T-cell (primary cell): ENCODE measurements at regions not wholly inside any gene's neighbourhood (a gene's known extent, or its start where the extent isn't known, plus 50 kb on each side); places are given as distances from the start of the nearest gene placed in this dataset.

Experiments
- ATAC-seq, 4 experiments: fragments of 200-7000 bp in 3 of 4; fragments of 150-1000 bp in 1 of 4; cut with Tn5 transposase; replicated peaks in 1 of 4; 1 replicate in 3 of 4; 2 replicates in 1 of 4; pipeline ENCODE4 v1.10.0; 2021; ENCODE audit warnings: moderate library complexity in 3 of 4, mild to moderate bottlenecking in 2 of 4, moderate number of reproducible peaks in 1 of 4
- CTCF ChIA-PET, 2 donors: fragments of 300-600 bp; sonication (Branson Sonifier 250); formaldehyde crosslinking; loops; one replicate each; lab custom pipeline; 2022; ENCODE audit warnings: antibody characterized with exemption in 2 of 2; lab: Charles Lee
- POLR2A ChIA-PET, 2 donors: fragments of 300-600 bp; sonication (Branson Sonifier 250); formaldehyde crosslinking; loops; one replicate each; lab custom pipeline; 2022; ENCODE audit warnings: antibody characterized with exemption in 2 of 2; lab: Charles Lee
- DNase-seq, 35 experiments: peaks; one replicate each; pipeline versions ENCODE4 v3.0.0 to v3.0.0-alpha.2; 2013 to 2023
- H3K27ac ChIP-seq: one replicate; pipeline ENCODE4 v1.5.1; 2013; ENCODE audit warnings: low read length
- H3K27me3 ChIP-seq, 2 experiments: replicated peaks in 1 of 2; 1 replicate in 1 of 2; 2 replicates in 1 of 2; pipeline versions ENCODE4 v1.6.1 to v1.7.0; 2013; ENCODE audit warnings: low read length in 1 of 2, mixed read lengths in 1 of 2; ENCODE audit not compliant: control insufficient read depth in 2 of 2, insufficient read depth in 2 of 2; ENCODE audit errors: extremely low read depth in 1 of 2
- H3K36me3 ChIP-seq, 2 donors: 1 replicate in 1 of 2; 2 replicates in 1 of 2; pipeline versions ENCODE4 v1.6.1 to v1.7.0; 2013; ENCODE audit warnings: low read length in 1 of 2; ENCODE audit not compliant: control insufficient read depth in 2 of 2, insufficient read depth in 1 of 2; ENCODE audit errors: extremely low read depth in 1 of 2
- H3K4me1 ChIP-seq, 2 experiments: 1 replicate in 1 of 2; 2 replicates in 1 of 2; pipeline versions ENCODE4 v1.6.1 to v1.7.0; 2013; ENCODE audit warnings: low read length in 2 of 2, mixed read lengths in 1 of 2; ENCODE audit not compliant: insufficient read depth in 2 of 2, control insufficient read depth in 1 of 2; ENCODE audit errors: extremely low read depth in 1 of 2
- H3K4me3 ChIP-seq, 2 donors: 1 replicate in 1 of 2; 2 replicates in 1 of 2; pipeline versions ENCODE4 v1.5.1 to v1.7.0; 2013; ENCODE audit warnings: mild to moderate bottlenecking in 2 of 2, low read length in 1 of 2, moderate library complexity in 1 of 2; ENCODE audit not compliant: control insufficient read depth in 1 of 2; ENCODE audit errors: extremely low read depth in 1 of 2
- H3K9me3 ChIP-seq: 2 replicates; pipeline ENCODE4 v1.7.0; 2013
- H3K27ac Mint-ChIP-seq, 2 donors: one replicate each; pipeline ENCODE4 v1.8.0; 2020 to 2021; ENCODE audit warnings: mild to moderate bottlenecking in 2 of 2, mixed read lengths in 2 of 2
- H3K27me3 Mint-ChIP-seq, 2 donors: one replicate each; pipeline ENCODE4 v1.8.0; 2021 to 2022; ENCODE audit warnings: mixed read lengths in 2 of 2
- H3K36me3 Mint-ChIP-seq: one replicate; pipeline ENCODE4 v1.8.0; 2021; ENCODE audit warnings: mixed read lengths
- H3K4me1 Mint-ChIP-seq, 3 donors: one replicate each; pipeline ENCODE4 v1.8.0; 2020 to 2022; ENCODE audit warnings: mixed read lengths in 3 of 3, mild to moderate bottlenecking in 1 of 3
- H3K4me3 Mint-ChIP-seq, 3 donors: one replicate each; pipeline ENCODE4 v1.8.0; 2020 to 2022; ENCODE audit warnings: mild to moderate bottlenecking in 3 of 3, mixed read lengths in 3 of 3, moderate library complexity in 3 of 3
- H3K9me3 Mint-ChIP-seq, 3 donors: one replicate each; pipeline ENCODE4 v1.8.0; 2020 to 2022; ENCODE audit warnings: mixed read lengths in 3 of 3
- WGBS: methylation state at CpG from one replicate; pipeline ENCODE4 v1.1.5; 2013; ENCODE audit warnings: missing lambda C conversion rate; ENCODE audit not compliant: insufficient coverage; 5-methylcytosine and 5-hydroxymethylcytosine counted together

DNA sequence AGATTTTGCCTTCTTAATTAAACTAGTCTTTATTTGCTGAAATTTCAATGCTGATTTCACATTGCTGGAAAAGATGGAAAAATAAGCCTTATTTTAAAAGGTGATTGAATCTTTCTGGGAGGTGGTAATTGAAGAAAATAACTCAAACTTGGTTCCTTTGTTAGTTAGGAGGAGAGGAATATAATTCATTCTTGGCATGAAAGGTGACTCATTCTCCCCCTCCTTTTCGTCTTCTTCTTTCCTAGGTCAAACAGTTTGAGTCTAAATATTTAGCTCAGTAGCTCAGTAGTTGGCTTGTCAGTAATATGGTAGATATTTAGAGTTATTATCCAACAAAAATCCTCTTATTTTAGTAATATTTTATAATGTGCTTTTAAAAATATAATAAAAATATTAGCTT is 353.9 kb upstream of the MEF2C start:
- ATAC-seq (no peak), DNase-seq (no peak)
- no peaks in the 10 kb centered on the region for H3K27me3 Mint-ChIP-seq
- H3K4me1 ChIP-seq, result no peaks in the 10 kb centered on the region
- H3K9me3 ChIP-seq, result no peaks in the 10 kb centered on the region
- H3K27me3 ChIP-seq, result no peaks in the 10 kb centered on the region
- H3K36me3 Mint-ChIP-seq, result no peaks in the 10 kb centered on the region
- POLR2A ChIA-PET, result no interaction called here
- H3K9me3 Mint-ChIP-seq, result no peaks in the 10 kb centered on the region
- H3K4me1 Mint-ChIP-seq, result no peaks in the 10 kb centered on the region
- no CpG with 5 or more reads among the region's 1 CpG for WGBS
- no peak overlapping the region for H3K4me3 Mint-ChIP-seq
- no peak overlapping the region for H3K27ac Mint-ChIP-seq
- CTCF ChIA-PET, result no interaction called here
- no peak overlapping the region for H3K4me3 ChIP-seq
- no peaks in the 10 kb centered on the region for H3K36me3 ChIP-seq
- H3K27ac ChIP-seq, result no peak overlapping the region

DNA sequence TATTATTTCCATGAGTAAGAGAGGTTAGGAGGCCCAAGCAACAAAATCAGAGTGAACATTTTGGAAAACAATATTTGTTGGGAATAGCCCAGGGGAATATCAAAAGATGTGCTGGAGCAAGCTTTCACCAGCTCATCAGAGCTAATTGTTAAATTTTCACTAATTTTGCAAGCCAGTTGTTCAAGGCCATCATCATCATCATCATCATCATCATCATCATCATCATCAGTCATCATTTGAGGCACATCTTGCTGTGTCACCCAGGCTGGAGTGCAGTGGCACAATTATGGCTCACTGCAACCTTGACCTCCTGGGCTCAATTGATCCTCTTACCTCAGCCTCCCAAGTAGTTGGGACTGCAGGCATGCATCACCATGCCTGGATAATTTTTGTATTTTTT is 350.5 kb upstream of the MEF2C start:
- ATAC-seq (no peak), DNase-seq (no peak)
- H3K36me3 ChIP-seq, result no peaks in the 10 kb centered on the region
- peaks cover 0 to 3% of the 10 kb centered on the region in 2 experiments for H3K27me3 ChIP-seq
- no peak overlapping the region for H3K27ac Mint-ChIP-seq
- H3K9me3 ChIP-seq, result no peaks in the 10 kb centered on the region
- no peaks in the 10 kb centered on the region for H3K36me3 Mint-ChIP-seq
- H3K4me3 Mint-ChIP-seq, result no peak overlapping the region
- H3K4me1 Mint-ChIP-seq, result no peaks in the 10 kb centered on the region
- CTCF ChIA-PET, result no interaction called here
- no peak overlapping the region for H3K27ac ChIP-seq
- no peaks in the 10 kb centered on the region for H3K4me1 ChIP-seq
- POLR2A ChIA-PET, result interaction anchor here (0.6 kb wide), 2 partner anchors 9 to 132 kb away, joined by 3 read pairs; no protein-coding TSS in a partner anchor
- no peak overlapping the region for H3K4me3 ChIP-seq
- H3K27me3 Mint-ChIP-seq, result no peaks in the 10 kb centered on the region
- H3K9me3 Mint-ChIP-seq, result no peaks in the 10 kb centered on the region

DNA sequence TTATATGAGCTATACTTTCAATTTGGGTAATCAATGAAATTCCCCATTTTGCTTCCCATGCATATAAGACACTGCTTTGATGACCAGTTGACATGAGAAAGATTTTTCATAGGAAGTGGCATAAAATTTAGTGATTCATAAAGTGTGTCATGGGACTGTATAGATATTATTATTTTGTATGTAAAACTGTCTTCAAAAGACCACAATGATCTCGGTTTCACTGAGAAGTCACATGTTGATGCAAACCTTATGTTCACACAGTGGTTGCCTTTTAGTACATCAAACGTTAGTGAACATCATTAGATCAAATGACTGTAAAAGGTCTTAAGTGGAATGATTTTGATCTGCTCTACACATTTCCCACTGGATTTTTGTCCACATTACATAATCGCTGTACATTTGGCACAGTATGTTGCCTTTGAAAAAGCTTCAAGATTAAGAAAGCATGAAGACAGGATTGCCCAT is 349.2 kb upstream of the MEF2C start:
- no peaks in the 10 kb centered on the region for H3K36me3 ChIP-seq
- CTCF ChIA-PET, result interaction anchor here in 1 of 2 donors (0.6 kb wide), 2 partner anchors 64 to 1524 kb away, joined by 3 read pairs; no protein-coding TSS in a partner anchor
- peaks cover 0 to 3% of the 10 kb centered on the region in 2 experiments for H3K27me3 ChIP-seq
- Mint-ChIP-seq H3K27ac (no peak overlapping the region), H3K36me3 (no peaks in the 10 kb centered on the region), H3K4me3 (no peak overlapping the region), H3K9me3 (peaks cover 0 to under 1% (median 0%) of the 10 kb centered on the region in 3 donors), H3K4me1 (no peaks in the 10 kb centered on the region), H3K27me3 (no peaks in the 10 kb centered on the region)
- no peaks in the 10 kb centered on the region for H3K9me3 ChIP-seq
- no peaks in the 10 kb centered on the region for H3K4me1 ChIP-seq
- H3K27ac ChIP-seq, result no peak overlapping the region
- no peak overlapping the region for H3K4me3 ChIP-seq
- POLR2A ChIA-PET, result no interaction called here
- DNase-seq, result no peak
- ATAC-seq, result no peak
- WGBS, result no CpG with 5 or more reads among the region's 3 CpGs

DNA sequence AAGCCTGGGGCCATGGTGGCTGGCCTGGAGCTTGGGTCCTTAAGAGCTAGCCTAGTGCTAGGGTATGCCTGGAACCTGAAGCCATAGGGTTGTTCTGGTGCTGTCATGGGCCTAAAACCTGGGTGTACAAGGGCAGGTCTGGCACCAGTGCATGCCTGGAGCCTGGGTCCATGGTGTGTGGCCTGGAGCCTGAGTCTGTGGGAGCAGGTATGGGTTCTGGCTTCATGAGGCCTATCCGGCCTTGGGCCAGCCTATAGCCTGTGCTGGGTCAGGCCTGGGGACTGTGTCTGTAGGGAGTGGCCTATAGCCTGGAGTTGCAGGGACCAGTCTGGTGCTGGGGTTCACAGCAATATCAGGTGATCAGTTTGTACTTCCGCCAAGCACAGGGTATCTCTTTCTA is 347.2 kb upstream of the MEF2C start:
- no peak for DNase-seq
- no peak overlapping the region for H3K27ac Mint-ChIP-seq
- CTCF ChIA-PET, result no interaction called here
- no peak for ATAC-seq
- Histone ChIP-seq H3K27ac (no peak overlapping the region), H3K4me3 (no peak overlapping the region), H3K9me3 (no peaks in the 10 kb centered on the region), H3K4me1 (no peaks in the 10 kb centered on the region), H3K36me3 (no peaks in the 10 kb centered on the region), H3K27me3 (peaks cover 0 to 3% of the 10 kb centered on the region in 2 experiments)
- H3K9me3 Mint-ChIP-seq, result peaks cover 0 to 4% (median 0%) of the 10 kb centered on the region in 3 donors
- no CpG with 5 or more reads among the region's 2 CpGs for WGBS
- POLR2A ChIA-PET, result no interaction called here
- H3K27me3 Mint-ChIP-seq, result no peaks in the 10 kb centered on the region
- H3K4me1 Mint-ChIP-seq, result no peaks in the 10 kb centered on the region
- no peak overlapping the region for H3K4me3 Mint-ChIP-seq
- no peaks in the 10 kb centered on the region for H3K36me3 Mint-ChIP-seq

DNA sequence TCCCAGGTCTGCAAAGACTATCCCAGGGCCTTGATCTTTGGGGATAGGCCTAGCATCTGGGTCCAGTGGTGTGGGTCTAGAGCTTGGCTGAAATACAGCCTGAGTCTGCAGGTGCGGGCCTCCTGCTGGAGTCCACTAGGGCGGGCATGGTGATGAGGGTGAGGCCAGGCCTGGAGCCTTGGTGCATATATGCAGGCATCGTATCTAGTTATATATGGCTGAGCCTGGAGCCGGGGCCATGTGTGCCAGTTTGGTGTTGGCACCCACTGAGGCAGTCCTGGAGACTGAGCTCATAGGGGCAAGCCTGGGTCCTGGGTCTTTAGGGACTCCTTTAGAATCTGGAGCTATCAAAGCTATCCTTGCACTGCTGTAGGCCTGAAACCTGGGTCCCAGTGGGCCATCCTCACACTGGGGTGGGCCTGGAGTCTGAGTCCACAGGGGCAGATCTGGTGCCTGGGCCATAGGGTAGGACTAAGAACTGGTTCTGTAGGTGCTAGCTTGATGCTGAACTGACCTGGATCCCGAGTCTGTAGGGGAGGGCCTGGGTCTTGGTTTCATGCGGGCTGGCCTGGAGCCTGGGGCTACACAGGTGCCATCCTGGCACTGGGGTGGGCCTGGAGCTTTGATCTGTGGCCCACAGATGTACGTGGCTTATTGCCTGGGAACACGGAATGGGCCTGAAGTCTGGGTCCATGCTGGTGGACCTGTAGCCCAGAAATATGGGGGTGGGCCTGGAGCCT is 346.5 kb upstream of the MEF2C start:
- no peaks in the 10 kb centered on the region for H3K9me3 ChIP-seq
- CTCF ChIA-PET, result no interaction called here
- H3K4me3 ChIP-seq, result no peak overlapping the region
- no peaks in the 10 kb centered on the region for H3K27me3 Mint-ChIP-seq
- no peaks in the 10 kb centered on the region for H3K36me3 Mint-ChIP-seq
- DNase-seq, result peak in 1 of 35 experiments; percentile 0
- no peak overlapping the region for H3K4me3 Mint-ChIP-seq
- no peak overlapping the region for H3K27ac Mint-ChIP-seq
- peaks cover 0 to 4% (median 0%) of the 10 kb centered on the region in 3 donors for H3K9me3 Mint-ChIP-seq
- no peaks in the 10 kb centered on the region for H3K4me1 ChIP-seq
- no peaks in the 10 kb centered on the region for H3K36me3 ChIP-seq
- ATAC-seq, result no peak
- H3K27ac ChIP-seq, result no peak overlapping the region
- 83% methylated on average over 8 of the region's 8 CpGs for WGBS
- no peaks in the 10 kb centered on the region for H3K4me1 Mint-ChIP-seq
- H3K27me3 ChIP-seq, result peaks cover 0 to 3% of the 10 kb centered on the region in 2 experiments
- POLR2A ChIA-PET, result no interaction called here

DNA sequence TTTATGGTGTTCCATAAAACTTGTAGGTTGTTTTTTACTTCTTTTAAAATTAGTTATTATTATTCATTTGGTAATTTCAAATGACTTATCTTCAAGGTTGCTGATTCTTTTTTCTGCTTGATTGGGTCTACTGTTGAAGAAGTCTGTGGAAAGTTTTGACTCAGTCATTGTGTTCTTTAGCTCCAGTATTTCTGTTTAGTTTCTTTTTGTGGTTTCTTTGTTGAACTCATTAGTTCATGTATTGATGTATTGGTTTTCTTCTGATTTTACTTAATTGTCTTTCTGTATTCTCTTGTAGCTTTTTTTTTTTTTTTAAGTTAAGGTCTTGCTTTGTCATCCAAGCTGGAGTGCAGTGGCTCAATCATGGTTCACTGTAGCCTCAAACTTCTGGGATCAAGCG is 345.4 kb upstream of the MEF2C start:
- Mint-ChIP-seq H3K4me3 (no peak overlapping the region), H3K9me3 (peaks cover 0 to 4% (median 0%) of the 10 kb centered on the region in 3 donors), H3K27me3 (no peaks in the 10 kb centered on the region), H3K36me3 (no peaks in the 10 kb centered on the region), H3K27ac (no peak overlapping the region), H3K4me1 (no peaks in the 10 kb centered on the region)
- CTCF ChIA-PET, result interaction anchor here in 1 of 2 donors (0.6 kb wide), 1 partner anchor 62 kb away, joined by 6 read pairs; no protein-coding TSS in a partner anchor
- no peak overlapping the region for H3K4me3 ChIP-seq
- no peaks in the 10 kb centered on the region for H3K36me3 ChIP-seq
- no peak overlapping the region for H3K27ac ChIP-seq
- no peaks in the 10 kb centered on the region for H3K4me1 ChIP-seq
- H3K9me3 ChIP-seq, result no peaks in the 10 kb centered on the region
- ATAC-seq (no peak), DNase-seq (no peak)
- no CpG with 5 or more reads among the region's 1 CpG for WGBS
- POLR2A ChIA-PET, result interaction anchor here in 1 of 2 donors (0.6 kb wide), 1 partner anchor 151 kb away, joined by 3 read pairs; no protein-coding TSS in a partner anchor
- peaks cover 0 to 3% of the 10 kb centered on the region in 2 experiments for H3K27me3 ChIP-seq
